Ramos (cell line): ENCODE measurements at regions not wholly inside any gene's neighbourhood (a gene's known extent, or its start where the extent isn't known, plus 50 kb on each side); places are given as distances from the start of the nearest gene placed in this dataset.

Experiments
- in situ Hi-C: fragments of 300-500 bp; cut with MboI; formaldehyde crosslinking; loops from one replicate; pipeline ENCODE4 v1.14.3; 2022; ENCODE audit warnings: low sequenced_read_pairs; ENCODE audit not compliant: unreplicated experiment

- in situ Hi-C loops: no loop called here
These were observed 186.5 kb downstream of the AXIN2 start for GRCh38 chr17:65374966-65375365.

GRCh38 chr17:65371702-65372101, 189.7 kb downstream of the AXIN2 start:
- in situ Hi-C loops: no loop called here

GRCh38 chr17:65370669-65371131, 190.7 kb downstream of the AXIN2 start:
- in situ Hi-C loops: no loop called here

GRCh38 chr17:65368341-65368740, 193.1 kb downstream of the AXIN2 start:
- in situ Hi-C loops: no loop called here

- in situ Hi-C loops: no loop called here
These were observed 195.2 kb downstream of the AXIN2 start for GRCh38 chr17:65366102-65366844.

GRCh38 chr17:65365169-65365568, 196.3 kb downstream of the AXIN2 start:
- in situ Hi-C loops: no loop called here

GRCh38 chr17:65364438-65364837, 197.0 kb downstream of the AXIN2 start:
- in situ Hi-C loops: no loop called here

GRCh38 chr17:65362826-65363225, 198.6 kb downstream of the AXIN2 start:
- in situ Hi-C loops: no loop called here

GRCh38 chr17:65360961-65361552, 200.4 kb downstream of the AXIN2 start:
- in situ Hi-C loops: no loop called here

GRCh38 chr17:65359016-65359415, 202.4 kb downstream of the AXIN2 start:
- in situ Hi-C loops: no loop called here

GRCh38 chr17:65356536-65356935, 204.9 kb downstream of the AXIN2 start:
- in situ Hi-C loops: no loop called here

- in situ Hi-C loops: no loop called here
These were observed 206.2 kb downstream of the AXIN2 start for GRCh38 chr17:65355246-65355645.

GRCh38 chr17:65349916-65350315, 211.5 kb downstream of the AXIN2 start:
- in situ Hi-C loops: no loop called here

GRCh38 chr17:65346166-65346565, 209.0 kb downstream of the RGS9 start:
- in situ Hi-C loops: no loop called here

- in situ Hi-C loops: no loop called here
These were observed 208.3 kb downstream of the RGS9 start for GRCh38 chr17:65345261-65346005.

GRCh38 chr17:65340401-65340800, 203.2 kb downstream of the RGS9 start:
- in situ Hi-C loops: no loop called here

GRCh38 chr17:65334406-65334805, 197.2 kb downstream of the RGS9 start:
- in situ Hi-C loops: no loop called here

GRCh38 chr17:65332779-65333178, 195.6 kb downstream of the RGS9 start:
- in situ Hi-C loops: no loop called here

GRCh38 chr17:65332375-65332774, 195.2 kb downstream of the RGS9 start:
- in situ Hi-C loops: no loop called here

- in situ Hi-C loops: no loop called here
These were observed 191.4 kb downstream of the RGS9 start for GRCh38 chr17:65328567-65328966.

GRCh38 chr17:65324611-65325342, 187.6 kb downstream of the RGS9 start:
- in situ Hi-C loops: no loop called here
